Epithelial cell of esophagus (primary cell): ENCODE measurements at regions not wholly inside any gene's neighbourhood (a gene's known extent, or its start where the extent isn't known, plus 50 kb on each side); places are given as distances from the start of the nearest gene placed in this dataset.
A peak's percentile ranks its signal among the peaks of the same experiment; 100 is the strongest.
"Not testable (repeated sequence)": the region's sequence is repeated elsewhere in the genome, so short reads cannot be mapped to it uniquely, and the experiment has no call there.

Source experiments
- DNase-seq: peaks from one replicate; pipeline ENCODE4 v3.0.0; 2010; ENCODE audit warnings: low read depth
- H3K4me3 ChIP-seq: 2 replicates; pipeline ENCODE4 v1.5.1; 2011; ENCODE audit warnings: mild to moderate bottlenecking, low read length, control low read depth
- TF ChIP-seq, protein P1 (sequence below): IDR thresholded peaks from 2 replicates; pipeline ENCODE4 v1.5.1; 2011; ENCODE audit warnings: low read depth, mild to moderate bottlenecking, low read length, control low read depth, inconsistent platforms; ENCODE audit not compliant: insufficient read depth; ENCODE audit errors: missing control alignments

DNA sequence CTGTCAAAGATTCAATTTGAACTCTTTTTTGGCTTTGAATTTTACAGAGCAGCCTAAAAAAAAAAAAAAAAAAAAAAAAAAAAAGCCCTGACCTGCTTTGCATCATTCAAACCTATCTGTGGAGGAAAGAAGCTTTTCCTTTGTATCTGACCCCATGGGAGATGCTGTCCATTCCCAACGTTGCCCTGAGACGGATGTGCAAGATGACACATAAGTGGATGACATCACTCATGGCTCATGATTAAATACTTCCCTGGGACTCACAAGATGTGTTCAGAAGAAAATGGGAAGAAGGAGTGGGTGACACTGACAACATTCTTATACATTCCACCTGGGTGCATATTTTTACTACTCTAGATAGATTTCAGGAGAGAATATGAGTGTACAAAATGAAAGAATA lies 245.7 kb upstream of the ELAVL2 start:
- peak; percentile 23 for DNase-seq
- no peak overlapping the region for H3K4me3 ChIP-seq
- TF ChIP-seq, protein P1, sequence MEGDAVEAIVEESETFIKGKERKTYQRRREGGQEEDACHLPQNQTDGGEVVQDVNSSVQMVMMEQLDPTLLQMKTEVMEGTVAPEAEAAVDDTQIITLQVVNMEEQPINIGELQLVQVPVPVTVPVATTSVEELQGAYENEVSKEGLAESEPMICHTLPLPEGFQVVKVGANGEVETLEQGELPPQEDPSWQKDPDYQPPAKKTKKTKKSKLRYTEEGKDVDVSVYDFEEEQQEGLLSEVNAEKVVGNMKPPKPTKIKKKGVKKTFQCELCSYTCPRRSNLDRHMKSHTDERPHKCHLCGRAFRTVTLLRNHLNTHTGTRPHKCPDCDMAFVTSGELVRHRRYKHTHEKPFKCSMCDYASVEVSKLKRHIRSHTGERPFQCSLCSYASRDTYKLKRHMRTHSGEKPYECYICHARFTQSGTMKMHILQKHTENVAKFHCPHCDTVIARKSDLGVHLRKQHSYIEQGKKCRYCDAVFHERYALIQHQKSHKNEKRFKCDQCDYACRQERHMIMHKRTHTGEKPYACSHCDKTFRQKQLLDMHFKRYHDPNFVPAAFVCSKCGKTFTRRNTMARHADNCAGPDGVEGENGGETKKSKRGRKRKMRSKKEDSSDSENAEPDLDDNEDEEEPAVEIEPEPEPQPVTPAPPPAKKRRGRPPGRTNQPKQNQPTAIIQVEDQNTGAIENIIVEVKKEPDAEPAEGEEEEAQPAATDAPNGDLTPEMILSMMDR = no peak

DNA sequence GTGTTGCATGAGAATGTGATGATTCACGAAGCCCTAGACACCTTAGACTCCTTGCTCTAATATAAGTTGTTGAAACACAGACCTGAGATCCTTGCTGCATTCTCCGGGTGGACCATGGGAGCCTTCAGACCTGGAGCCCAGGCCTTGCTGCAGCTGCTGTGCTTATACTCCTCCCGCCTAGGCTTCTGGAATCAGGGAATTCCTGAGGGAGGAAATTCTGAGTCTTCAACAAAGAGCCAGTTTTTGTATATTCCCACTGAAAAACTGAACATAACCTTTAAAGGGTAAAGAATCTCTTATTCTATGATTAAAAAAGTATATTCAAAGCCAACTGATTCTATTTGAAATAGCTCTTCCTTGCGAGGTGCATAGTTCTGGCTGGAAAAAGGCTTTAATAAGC lies 245.1 kb upstream of the ELAVL2 start:
- H3K4me3 ChIP-seq = no peak overlapping the region
- DNase-seq = no peak
- TF ChIP-seq, protein P1 = no peak

DNA sequence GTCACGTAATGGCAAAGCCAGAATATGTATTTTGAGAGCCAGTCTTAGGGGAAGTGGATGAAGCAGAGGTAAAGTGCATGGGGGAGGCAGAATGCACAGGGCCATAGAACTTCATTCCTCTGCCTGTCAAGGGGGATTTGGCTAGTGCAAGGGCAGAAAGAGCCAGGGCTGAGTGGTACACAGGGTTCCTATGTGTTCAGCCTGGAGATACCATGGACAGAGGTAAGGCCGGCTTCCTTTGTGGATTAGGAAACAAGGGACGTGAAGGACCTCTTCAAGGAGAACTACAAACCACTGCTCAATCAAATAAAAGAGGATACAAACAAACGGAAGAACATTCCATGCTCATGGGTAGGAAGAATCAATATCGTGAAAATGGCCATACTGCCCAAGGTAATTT lies 241.1 kb upstream of the ELAVL2 start:
- not testable (repeated sequence) for DNase-seq, H3K4me3 ChIP-seq

DNA sequence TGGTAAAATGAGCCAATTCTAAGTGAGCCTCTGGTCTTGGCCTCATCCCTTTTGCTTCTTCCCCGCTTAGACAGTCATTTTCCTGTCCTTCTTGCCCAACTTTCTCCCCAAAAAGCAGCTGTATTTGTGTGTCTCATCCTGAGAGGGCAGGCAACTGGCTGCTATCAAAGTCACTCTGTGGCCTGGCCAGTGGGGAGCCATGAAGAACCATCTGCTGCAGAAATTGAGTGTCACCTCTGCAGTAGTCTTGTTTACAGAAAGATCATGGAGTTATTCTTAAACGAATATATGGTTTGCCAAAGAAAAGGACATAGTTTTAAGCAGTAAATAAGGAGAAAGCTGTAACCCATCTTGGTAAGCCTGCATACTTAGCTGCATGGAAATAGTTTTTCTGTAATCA lies 233.6 kb upstream of the ELAVL2 start:
- H3K4me3 ChIP-seq = no peak overlapping the region
- DNase-seq = no peak
- TF ChIP-seq, protein P1 = no peak

DNA sequence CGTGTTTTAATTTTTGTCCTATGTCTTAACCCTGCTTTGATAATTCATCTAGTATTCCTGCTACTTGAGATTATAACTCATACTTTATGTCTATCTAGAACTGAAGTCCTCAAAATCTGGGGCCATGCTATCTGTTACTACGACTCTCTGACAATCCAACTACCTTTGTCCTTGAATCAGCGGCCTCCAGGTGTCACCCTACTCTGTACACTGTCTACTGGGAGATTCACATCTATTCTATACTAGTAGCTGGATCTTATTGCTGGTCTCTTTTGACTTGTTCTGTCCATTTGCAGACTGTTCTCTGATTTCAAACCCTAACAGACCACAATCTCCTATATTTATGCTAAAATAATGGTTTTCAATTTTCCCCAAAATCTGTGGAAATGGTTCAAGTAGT lies 225.5 kb upstream of the ELAVL2 start:
- TF ChIP-seq, protein P1 = no peak
- DNase-seq = no peak

DNA sequence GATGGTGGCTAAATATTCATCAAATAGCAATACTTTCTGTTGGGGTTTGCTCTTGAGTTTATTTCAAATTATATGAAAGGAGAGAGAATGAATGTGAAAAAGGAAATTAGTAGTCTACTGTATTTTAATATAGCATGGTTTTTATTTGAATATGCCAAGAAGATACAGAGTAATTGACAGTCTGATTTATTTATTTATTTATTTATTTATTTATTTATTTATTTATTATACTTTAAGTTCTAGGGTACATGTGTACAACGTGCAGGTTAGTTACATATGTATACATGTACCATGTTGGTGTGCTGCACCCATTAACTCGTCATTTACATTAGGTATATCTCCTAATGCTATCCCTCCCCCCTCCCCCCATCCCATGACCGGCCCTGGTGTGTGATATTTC lies 224.2 kb upstream of the ELAVL2 start:
- not testable (repeated sequence) for H3K4me3 ChIP-seq, DNase-seq

More for the DNA sequence above, 225.5 kb upstream of the ELAVL2 start:
- no peak overlapping the region for H3K4me3 ChIP-seq

DNA sequence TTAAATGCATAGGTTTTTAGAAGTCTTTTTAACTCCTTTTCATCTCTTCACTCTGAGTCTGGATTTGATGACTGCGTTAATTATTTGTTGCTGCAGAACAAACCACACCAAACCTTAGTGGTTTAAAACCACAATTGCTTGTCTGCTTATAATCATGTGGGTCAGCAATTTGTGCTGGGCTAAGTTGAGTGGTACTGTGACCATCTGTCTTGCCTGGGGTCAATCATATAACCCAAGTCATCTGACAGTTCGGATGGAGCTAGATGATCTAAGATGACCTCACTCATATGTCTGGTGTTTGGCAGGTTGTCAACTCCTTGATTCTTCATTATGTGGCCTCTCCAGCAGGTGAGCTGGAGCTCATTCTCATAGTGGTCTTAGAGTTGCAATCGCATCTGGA lies 219.1 kb upstream of the ELAVL2 start:
- no peak for DNase-seq
- H3K4me3 ChIP-seq = no peak overlapping the region
- TF ChIP-seq, protein P1 = no peak

DNA sequence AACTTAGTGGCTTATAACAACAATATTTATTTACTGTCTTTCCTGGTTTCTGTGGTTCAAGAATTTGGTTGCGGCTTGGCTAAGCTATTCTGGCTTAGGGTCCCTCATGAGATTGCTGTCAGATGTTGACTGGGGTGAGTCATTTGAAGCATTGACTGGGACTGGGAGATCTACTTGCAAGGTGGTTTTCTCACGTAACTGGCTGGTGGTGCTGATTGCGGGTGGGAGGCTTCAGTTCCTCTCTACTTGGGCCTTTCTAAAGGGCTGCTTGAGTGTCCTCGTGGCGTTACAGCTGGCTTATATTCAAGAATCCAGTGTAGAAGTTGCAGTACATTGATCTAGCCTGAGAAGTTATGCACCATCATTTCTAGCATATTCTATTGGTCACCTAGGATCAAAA lies 218.5 kb upstream of the ELAVL2 start:
- no peak for DNase-seq
- no peak overlapping the region for H3K4me3 ChIP-seq
- TF ChIP-seq, protein P1 = no peak
